Hepatocyte (in vitro differentiated cells): ENCODE measurements at regions not wholly inside any gene's neighbourhood (a gene's known extent, or its start where the extent isn't known, plus 50 kb on each side); places are given as distances from the start of the nearest gene placed in this dataset.

Experiments
- DNase-seq: peaks from one replicate; pipeline ENCODE4 v3.0.0-alpha.2; 2016; ENCODE audit warnings: low spot score
- H2AFZ ChIP-seq: fragments of 200-600 bp; sonication (generic); 2 replicates; pipeline ENCODE4 v1.6.0; 2016; ENCODE audit warnings: antibody characterized with exemption, mild to moderate bottlenecking
- H3K27ac ChIP-seq: fragments of 200-600 bp; sonication (generic); 2 replicates; pipeline ENCODE4 v1.5.1; 2016; ENCODE audit warnings: mild to moderate bottlenecking
- H3K27me3 ChIP-seq: fragments of 200-600 bp; sonication (generic); 2 replicates; pipeline ENCODE4 v1.6.1; 2016
- H3K36me3 ChIP-seq: fragments of 200-600 bp; sonication (generic); replicated peaks from 2 replicates; pipeline ENCODE4 v1.5.1; 2016; ENCODE audit warnings: low read depth; ENCODE audit not compliant: insufficient read depth
- H3K4me1 ChIP-seq: fragments of 200-600 bp; sonication (generic); 2 replicates; pipeline ENCODE4 v1.5.1; 2016; ENCODE audit warnings: mild to moderate bottlenecking, moderate library complexity; ENCODE audit not compliant: insufficient read depth
- H3K4me2 ChIP-seq: fragments of 200-600 bp; sonication (generic); 2 replicates; pipeline ENCODE4 v1.6.0; 2016
- H3K4me3 ChIP-seq: fragments of 200-600 bp; sonication (generic); 2 replicates; pipeline ENCODE4 v1.5.1; 2016; ENCODE audit warnings: mild to moderate bottlenecking
- H3K79me2 ChIP-seq: fragments of 200-600 bp; sonication (generic); 2 replicates; pipeline ENCODE4 v1.6.0; 2017; ENCODE audit warnings: mild to moderate bottlenecking
- H3K9me2 ChIP-seq: fragments of 200-600 bp; sonication (generic); replicated peaks from 2 replicates; pipeline ENCODE4 v1.6.0; 2017; ENCODE audit warnings: mild to moderate bottlenecking; ENCODE audit not compliant: insufficient read depth
- H3K9me3 ChIP-seq: fragments of 200-600 bp; sonication (generic); 2 replicates; pipeline ENCODE4 v1.5.1; 2016; ENCODE audit warnings: low read depth, mild to moderate bottlenecking
- H4K20me1 ChIP-seq: fragments of 200-600 bp; sonication (generic); 2 replicates; pipeline ENCODE4 v1.6.0; 2016; ENCODE audit warnings: mild to moderate bottlenecking; ENCODE audit not compliant: insufficient read depth, poor library complexity, severe bottlenecking
- EZH2 ChIP-seq: fragments of 200-600 bp; sonication (generic); IDR thresholded peaks from 2 replicates; pipeline ENCODE4 v1.6.1; 2016; ENCODE audit warnings: antibody characterized with exemption, mild to moderate bottlenecking, borderline replicate concordance
- EZH2phosphoT487 ChIP-seq: fragments of 200-600 bp; sonication (generic); IDR thresholded peaks from one replicate; pipeline ENCODE4 v1.6.1; 2018; ENCODE audit warnings: antibody characterized with exemption, mild to moderate bottlenecking, low read depth, moderate library complexity; ENCODE audit not compliant: unreplicated experiment, severe bottlenecking
- WGBS: methylation state at CpG from one replicate; pipeline ENCODE4 v1.1.6; 2016; ENCODE audit warnings: low lambda C conversion rate; ENCODE audit errors: missing lambda C conversion rate; 5-methylcytosine and 5-hydroxymethylcytosine counted together
- TF ChIP-seq, protein P1 (sequence below): fragments of 200-600 bp; sonication (generic); IDR thresholded peaks from 2 replicates; pipeline ENCODE4 v1.5.1; 2016; ENCODE audit warnings: antibody characterized with exemption, mild to moderate bottlenecking; ENCODE audit not compliant: poor library complexity

DNA sequence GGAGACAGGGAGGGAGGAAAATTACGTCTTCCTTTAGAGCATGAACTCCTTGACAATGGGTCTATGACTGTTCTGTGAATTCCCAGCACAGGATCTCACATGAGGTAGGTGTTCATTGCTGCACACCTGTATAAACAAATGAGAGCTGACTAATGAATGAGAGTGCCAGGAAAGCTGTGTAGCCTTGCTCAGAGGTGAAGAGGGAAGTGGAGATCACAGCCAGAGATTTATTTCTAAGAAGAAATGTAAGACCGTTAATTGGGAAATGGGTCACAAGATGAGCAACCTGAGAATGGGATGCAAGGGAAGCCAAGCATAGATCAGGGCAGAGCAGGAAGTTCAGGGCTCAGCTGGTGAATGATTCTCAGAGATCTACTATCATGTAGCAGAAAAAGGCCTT is 295.1 kb downstream of the CDK5RAP2 start:
- no peak overlapping the region for H3K4me3 ChIP-seq
- no peaks in the 10 kb centered on the region for H3K9me3 ChIP-seq
- H3K27ac ChIP-seq: no peak overlapping the region
- no peak for DNase-seq
- no peaks in the 10 kb centered on the region for H3K79me2 ChIP-seq
- H3K27me3 ChIP-seq: no peaks in the 10 kb centered on the region
- no peak for TF ChIP-seq EZH2phosphoT487
- TF ChIP-seq EZH2: no peak
- TF ChIP-seq, protein P1, sequence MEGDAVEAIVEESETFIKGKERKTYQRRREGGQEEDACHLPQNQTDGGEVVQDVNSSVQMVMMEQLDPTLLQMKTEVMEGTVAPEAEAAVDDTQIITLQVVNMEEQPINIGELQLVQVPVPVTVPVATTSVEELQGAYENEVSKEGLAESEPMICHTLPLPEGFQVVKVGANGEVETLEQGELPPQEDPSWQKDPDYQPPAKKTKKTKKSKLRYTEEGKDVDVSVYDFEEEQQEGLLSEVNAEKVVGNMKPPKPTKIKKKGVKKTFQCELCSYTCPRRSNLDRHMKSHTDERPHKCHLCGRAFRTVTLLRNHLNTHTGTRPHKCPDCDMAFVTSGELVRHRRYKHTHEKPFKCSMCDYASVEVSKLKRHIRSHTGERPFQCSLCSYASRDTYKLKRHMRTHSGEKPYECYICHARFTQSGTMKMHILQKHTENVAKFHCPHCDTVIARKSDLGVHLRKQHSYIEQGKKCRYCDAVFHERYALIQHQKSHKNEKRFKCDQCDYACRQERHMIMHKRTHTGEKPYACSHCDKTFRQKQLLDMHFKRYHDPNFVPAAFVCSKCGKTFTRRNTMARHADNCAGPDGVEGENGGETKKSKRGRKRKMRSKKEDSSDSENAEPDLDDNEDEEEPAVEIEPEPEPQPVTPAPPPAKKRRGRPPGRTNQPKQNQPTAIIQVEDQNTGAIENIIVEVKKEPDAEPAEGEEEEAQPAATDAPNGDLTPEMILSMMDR: no peak
- no peaks in the 10 kb centered on the region for H4K20me1 ChIP-seq
- no peak overlapping the region for H2AFZ ChIP-seq
- no peaks in the 10 kb centered on the region for H3K36me3 ChIP-seq
- 74% methylated on average over 2 of the region's 2 CpGs for WGBS
- no peak overlapping the region for H3K4me2 ChIP-seq
- H3K4me1 ChIP-seq: no peaks in the 10 kb centered on the region
- H3K9me2 ChIP-seq: no peaks in the 10 kb centered on the region

DNA sequence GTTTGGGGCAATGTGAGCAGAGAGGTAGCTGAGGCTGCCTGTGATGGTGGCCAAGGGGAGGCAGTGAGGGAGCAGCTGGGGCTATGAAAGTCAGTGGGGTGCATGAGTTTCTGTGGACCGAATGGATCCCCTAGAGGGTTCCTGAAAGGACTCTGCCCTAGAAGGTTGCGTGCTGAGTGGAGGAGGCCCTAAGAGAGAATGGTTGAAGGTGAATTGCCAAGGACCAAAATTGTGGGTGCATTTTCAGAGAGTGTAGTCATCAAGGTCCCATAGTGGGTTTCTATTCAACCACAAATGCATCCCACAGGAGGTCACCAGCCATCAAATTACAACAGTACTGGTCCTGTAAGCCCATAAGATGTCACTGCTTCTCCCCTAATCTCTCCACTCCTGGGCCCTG is 298.3 kb downstream of the CDK5RAP2 start:
- no peaks in the 10 kb centered on the region for H3K9me2 ChIP-seq
- no peaks in the 10 kb centered on the region for H3K27me3 ChIP-seq

DNA sequence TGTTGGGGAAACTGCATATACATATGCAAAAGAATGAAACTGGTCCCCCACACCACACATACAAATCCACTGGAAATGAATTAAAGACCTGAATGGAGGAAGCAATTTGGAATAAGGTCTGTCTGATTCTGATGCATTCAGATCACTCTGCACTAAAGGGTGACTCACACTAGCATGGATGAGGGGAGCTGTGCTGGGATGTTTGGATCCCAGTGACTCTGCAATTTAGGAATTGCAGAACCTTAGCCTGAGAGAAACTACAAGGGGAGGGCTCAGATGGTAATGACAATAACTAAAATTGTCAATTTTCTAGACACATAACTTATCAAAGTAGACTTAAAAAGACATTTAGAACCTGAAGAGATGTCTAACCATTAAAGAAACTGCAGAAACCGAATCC is 312.0 kb downstream of the CDK5RAP2 start:
- H3K27me3 ChIP-seq: no peaks in the 10 kb centered on the region
- H3K4me1 ChIP-seq: no peaks in the 10 kb centered on the region
- no peaks in the 10 kb centered on the region for H3K9me3 ChIP-seq
- H3K4me3 ChIP-seq: no peak overlapping the region
- no peak overlapping the region for H3K4me2 ChIP-seq
- no peak for DNase-seq
- no peak overlapping the region for H3K27ac ChIP-seq
- TF ChIP-seq, protein P1: no peak
- TF ChIP-seq EZH2phosphoT487 (no peak), EZH2 (no peak)
- no peaks in the 10 kb centered on the region for H4K20me1 ChIP-seq
- H3K79me2 ChIP-seq: no peaks in the 10 kb centered on the region
- H3K9me2 ChIP-seq: no peaks in the 10 kb centered on the region
- no peak overlapping the region for H2AFZ ChIP-seq
- WGBS: 89% methylated on average over 1 of the region's 1 CpG
- no peaks in the 10 kb centered on the region for H3K36me3 ChIP-seq

More for the DNA sequence above, 298.3 kb downstream of the CDK5RAP2 start:
- H3K9me3 ChIP-seq: no peaks in the 10 kb centered on the region
- H3K4me3 ChIP-seq: no peak overlapping the region
- 91% methylated on average over 2 of the region's 2 CpGs for WGBS
- H3K27ac ChIP-seq: no peak overlapping the region
- H2AFZ ChIP-seq: no peak overlapping the region
- no peaks in the 10 kb centered on the region for H3K4me1 ChIP-seq
- H3K79me2 ChIP-seq: no peaks in the 10 kb centered on the region
- no peaks in the 10 kb centered on the region for H3K36me3 ChIP-seq
- H3K4me2 ChIP-seq: no peak overlapping the region
- DNase-seq: no peak
- TF ChIP-seq EZH2 (no peak), EZH2phosphoT487 (no peak)
- TF ChIP-seq, protein P1: no peak
- H4K20me1 ChIP-seq: no peaks in the 10 kb centered on the region

DNA sequence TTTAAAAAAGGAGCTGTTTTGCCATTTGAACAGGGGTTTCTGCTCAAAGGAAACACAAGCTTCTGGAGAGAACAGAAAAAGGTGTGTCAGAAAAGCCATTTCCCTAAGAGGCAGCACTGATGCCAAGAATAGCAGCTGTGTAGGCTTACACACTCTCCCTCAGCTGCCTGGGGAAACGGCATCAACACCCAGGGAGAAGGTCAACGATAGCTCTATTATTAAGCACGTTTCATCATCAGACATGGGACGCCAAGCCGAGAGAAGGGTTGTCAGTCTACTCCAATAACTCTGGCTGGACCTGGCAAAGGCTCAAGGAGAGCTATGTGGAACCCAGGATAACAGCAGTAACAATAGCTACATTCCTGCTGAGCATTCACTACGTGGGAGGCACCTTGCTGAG is 314.2 kb downstream of the CDK5RAP2 start:
- Histone ChIP-seq H3K4me3 (no peak overlapping the region), H3K9me3 (no peaks in the 10 kb centered on the region), H3K9me2 (no peaks in the 10 kb centered on the region), H3K79me2 (no peaks in the 10 kb centered on the region), H3K36me3 (no peaks in the 10 kb centered on the region), H3K4me1 (no peaks in the 10 kb centered on the region), H3K27me3 (no peaks in the 10 kb centered on the region), H2AFZ (no peak overlapping the region), H4K20me1 (no peaks in the 10 kb centered on the region), H3K4me2 (no peak overlapping the region), H3K27ac (no peak overlapping the region)
- no peak for DNase-seq
- WGBS: 62% methylated on average over 6 of the region's 6 CpGs
- TF ChIP-seq, protein P1: no peak
